Choroid plexus epithelial cell (primary cell): ENCODE measurements at regions not wholly inside any gene's neighbourhood (a gene's known extent, or its start where the extent isn't known, plus 50 kb on each side); places are given as distances from the start of the nearest gene placed in this dataset.

ENCODE experiments used
- DNase-seq: peaks from one replicate; pipeline ENCODE4 v3.0.0-alpha.2; 2010; ENCODE audit warnings: low read depth
- H3K4me3 ChIP-seq: 2 replicates; pipeline ENCODE4 v1.5.1; 2011; ENCODE audit warnings: low read depth, mild to moderate bottlenecking, control low read depth, low read length, moderate library complexity
- CTCF ChIP-seq: conservative IDR thresholded peaks from 2 replicates; pipeline ENCODE4 v1.5.1; 2011; ENCODE audit warnings: low read depth, mild to moderate bottlenecking, control low read depth, inconsistent platforms, low read length, moderate library complexity

DNA sequence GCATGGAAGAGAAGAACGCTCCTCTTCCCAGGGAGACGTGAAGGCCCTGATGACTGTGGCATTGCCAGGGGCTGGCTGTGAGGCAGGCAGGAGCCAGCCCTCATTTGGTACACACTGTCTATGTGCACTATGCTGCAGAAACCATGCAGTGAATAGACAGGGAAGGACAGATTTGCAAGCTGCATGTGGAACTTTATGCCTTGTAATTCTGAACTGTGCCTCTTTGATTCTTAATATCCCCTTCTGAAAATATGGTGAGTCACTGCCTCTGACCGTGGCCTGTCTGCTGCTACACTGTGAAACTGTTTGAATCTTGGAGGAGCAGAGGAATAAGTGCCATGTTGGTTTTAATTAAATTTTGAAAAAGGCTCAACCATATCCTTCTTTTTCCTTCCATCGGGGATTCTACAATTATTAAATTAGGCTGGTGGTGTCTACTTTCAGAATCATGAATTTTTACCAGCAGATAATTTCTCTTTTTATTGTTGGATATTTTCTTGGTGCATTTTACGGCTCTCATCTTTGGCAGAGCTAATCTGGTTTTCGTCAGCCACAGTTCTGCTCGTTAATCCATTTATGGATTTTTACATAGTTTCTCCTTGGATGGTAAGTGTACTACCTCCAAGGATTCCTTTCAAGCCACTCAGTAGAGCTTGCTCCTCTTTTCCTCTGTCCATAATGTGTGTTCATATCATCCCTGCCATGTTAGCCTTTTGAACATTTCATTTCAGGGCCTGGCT lies 301.0 kb upstream of the SLC35B3 start:
- no peak for TF ChIP-seq CTCF
- H3K4me3 ChIP-seq, result no peak overlapping the region

GRCh38 chr6:8733879-8734278 lies 298.5 kb upstream of the SLC35B3 start:
- no peak for TF ChIP-seq CTCF
- DNase-seq, result no peak
- H3K4me3 ChIP-seq, result no peak overlapping the region

More for the DNA sequence above, 301.0 kb upstream of the SLC35B3 start:
- no peak for DNase-seq

DNA sequence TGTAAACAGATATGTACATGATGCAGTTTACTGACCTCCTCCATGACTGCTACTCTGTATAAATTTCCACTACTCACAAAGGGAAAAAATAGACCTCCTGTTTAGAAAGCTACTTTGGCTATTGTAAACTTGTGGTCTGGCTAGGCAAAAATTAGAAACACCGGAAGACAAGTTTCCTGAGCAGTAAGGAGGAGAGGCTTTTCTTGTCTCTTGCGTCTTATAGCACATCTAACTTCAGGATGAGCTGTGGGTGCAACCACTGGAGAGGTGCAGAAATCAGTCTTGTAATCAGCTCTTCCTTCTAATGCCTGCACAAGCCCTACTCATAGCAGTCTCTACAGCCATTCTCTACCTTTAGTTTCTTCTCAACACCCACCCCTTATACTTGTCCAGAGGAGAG lies 296.5 kb upstream of the SLC35B3 start:
- no peak for TF ChIP-seq CTCF
- no peak overlapping the region for H3K4me3 ChIP-seq
- DNase-seq, result no peak

GRCh38 chr6:8710668-8711431 lies 275.5 kb upstream of the SLC35B3 start:
- H3K4me3 ChIP-seq, result no peak overlapping the region
- TF ChIP-seq CTCF, result no peak
- DNase-seq, result no peak

DNA sequence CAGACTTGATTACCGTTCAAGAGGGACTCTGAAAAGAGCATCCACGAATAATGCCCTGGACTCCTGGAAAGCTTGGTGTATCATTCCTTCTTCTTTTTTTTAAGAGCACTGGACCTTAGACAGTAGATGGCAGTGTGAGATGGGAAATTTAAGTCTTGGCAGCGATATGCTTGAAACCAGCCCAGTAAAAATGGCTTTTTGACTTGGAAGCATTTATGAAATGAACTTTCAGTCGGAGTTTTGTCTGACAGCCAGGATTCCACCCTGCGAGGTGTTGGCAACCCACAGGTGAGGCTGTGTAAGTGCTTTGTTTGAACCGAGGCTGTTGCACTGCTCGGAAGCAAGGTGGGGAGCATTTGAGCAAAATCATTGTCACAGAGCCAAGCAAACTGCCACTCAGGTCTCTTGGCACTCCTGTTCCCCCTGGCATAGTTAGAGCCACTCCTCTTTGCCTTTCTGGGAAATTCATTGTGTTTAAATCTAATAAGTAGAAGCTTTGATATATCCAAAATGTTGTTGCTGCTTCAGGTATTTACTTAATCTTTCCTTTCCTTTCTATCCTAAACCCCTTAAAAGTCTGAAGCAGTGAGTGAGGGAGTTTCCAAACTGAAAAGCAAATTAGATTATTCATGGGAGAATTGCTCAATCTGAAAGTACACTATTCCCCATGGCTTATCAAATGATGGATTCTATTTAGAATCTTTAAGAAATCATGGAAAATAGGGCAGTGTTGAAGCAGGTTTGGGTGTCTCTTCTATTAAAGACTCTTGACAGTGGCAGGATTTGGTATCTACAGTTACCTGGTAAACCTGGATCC lies 272.8 kb upstream of the SLC35B3 start:
- TF ChIP-seq CTCF, result peak; percentile 31
- DNase-seq, result peak; percentile 47
- no peak overlapping the region for H3K4me3 ChIP-seq

DNA sequence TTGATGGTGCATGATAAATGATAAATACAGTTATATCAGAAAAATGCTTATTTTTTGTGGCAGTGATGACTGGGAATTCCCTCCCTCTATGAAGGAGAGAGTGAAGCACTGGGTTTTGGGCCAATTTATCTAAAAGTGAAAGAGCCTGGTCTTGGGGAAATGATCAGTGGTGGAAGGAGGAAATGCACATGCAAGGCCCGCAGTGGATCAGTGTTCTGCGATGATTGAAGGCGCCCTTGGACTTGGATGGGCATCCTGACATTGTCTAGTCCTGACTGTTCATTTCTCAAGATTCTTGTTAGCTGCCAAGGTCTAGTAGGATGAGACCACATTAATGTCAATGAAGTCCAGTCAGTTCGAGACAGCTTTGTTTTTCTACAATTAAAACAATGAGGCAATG lies 272.0 kb upstream of the SLC35B3 start:
- TF ChIP-seq CTCF, result no peak
- H3K4me3 ChIP-seq, result no peak overlapping the region
- no peak for DNase-seq
